ACC112 (cell line): ENCODE measurements at regions not wholly inside any gene's neighbourhood (a gene's known extent, or its start where the extent isn't known, plus 50 kb on each side); places are given as distances from the start of the nearest gene placed in this dataset.

Source experiments
- H2AFZ ChIP-seq: fragments of 200-600 bp; sonication (generic); one replicate; pipeline ENCODE4 v1.6.0; 2017; ENCODE audit warnings: antibody characterized with exemption, low read length; ENCODE audit not compliant: unreplicated experiment
- H3K27ac ChIP-seq: fragments of 200-600 bp; sonication (generic); 2 replicates; pipeline ENCODE4 v1.5.1; 2014; ENCODE audit warnings: low read depth, mild to moderate bottlenecking, antibody characterized with exemption, low read length, moderate library complexity
- H3K27me3 ChIP-seq: fragments of 200-600 bp; sonication (generic); 2 replicates; pipeline ENCODE4 v1.6.1; 2014; ENCODE audit warnings: mild to moderate bottlenecking, antibody characterized with exemption, low read length, moderate library complexity, mixed read lengths; ENCODE audit not compliant: insufficient read depth
- H3K36me3 ChIP-seq: fragments of 200-600 bp; sonication (generic); 2 replicates; pipeline ENCODE4 v1.6.1; 2016; ENCODE audit warnings: mild to moderate bottlenecking, antibody characterized with exemption, low read length, moderate library complexity, mixed read lengths; ENCODE audit not compliant: insufficient read depth
- H3K4me1 ChIP-seq: fragments of 200-600 bp; sonication (generic); one replicate; pipeline ENCODE4 v1.6.1; 2016; ENCODE audit warnings: low read length, mixed read lengths; ENCODE audit not compliant: insufficient read depth, unreplicated experiment, control insufficient read depth
- H3K4me3 ChIP-seq: fragments of 200-600 bp; sonication (generic); 2 replicates; pipeline ENCODE4 v1.5.1; 2014; ENCODE audit warnings: mild to moderate bottlenecking, low read depth, low read length
- H3K79me2 ChIP-seq: fragments of 200-600 bp; sonication (generic); one replicate; pipeline ENCODE4 v1.6.0; 2016; ENCODE audit warnings: low read length; ENCODE audit not compliant: control insufficient read depth, unreplicated experiment, insufficient read depth

DNA sequence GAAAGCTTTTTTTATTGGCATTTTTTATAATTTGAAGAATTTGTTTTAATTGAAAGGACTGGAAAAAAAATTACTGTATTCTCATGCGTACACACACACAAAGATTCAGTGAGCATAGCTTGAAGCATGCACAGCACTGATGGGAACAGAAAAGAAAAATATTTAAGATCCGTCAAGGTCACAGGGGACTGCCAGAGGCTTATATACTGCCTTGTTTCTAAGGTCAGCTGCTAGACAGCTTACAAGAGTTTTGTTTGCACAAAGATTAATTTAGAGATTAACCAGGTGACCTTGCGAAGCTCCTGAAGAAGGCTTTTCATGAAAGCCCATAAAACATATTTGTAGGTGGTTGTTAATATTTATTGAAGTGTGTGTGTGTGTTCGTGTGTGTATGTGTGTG, 396.3 kb downstream of the TRIB2 start:
- Histone ChIP-seq H3K79me2 (no peaks in the 10 kb centered on the region), H3K4me3 (no peak overlapping the region), H3K27me3 (no peaks in the 10 kb centered on the region), H3K36me3 (no peaks in the 10 kb centered on the region), H3K27ac (no peak overlapping the region), H2AFZ (no peak overlapping the region), H3K4me1 (no peaks in the 10 kb centered on the region)

- no peaks in the 10 kb centered on the region for H3K4me1 ChIP-seq
- H3K36me3 ChIP-seq, result no peaks in the 10 kb centered on the region
- H3K79me2 ChIP-seq, result no peaks in the 10 kb centered on the region
- H3K27me3 ChIP-seq, result no peaks in the 10 kb centered on the region
- H3K27ac ChIP-seq, result no peak overlapping the region
- H3K4me3 ChIP-seq, result no peak overlapping the region
- H2AFZ ChIP-seq, result no peak overlapping the region
Observed at GRCh38 chr2:13114391-13114790, 397.7 kb downstream of the TRIB2 start.

GRCh38 chr2:13115643-13116042, 398.9 kb downstream of the TRIB2 start:
- H3K27ac ChIP-seq, result no peak overlapping the region
- H3K36me3 ChIP-seq, result no peaks in the 10 kb centered on the region
- H3K4me3 ChIP-seq, result no peak overlapping the region
- H3K27me3 ChIP-seq, result no peaks in the 10 kb centered on the region
- no peaks in the 10 kb centered on the region for H3K4me1 ChIP-seq
- H3K79me2 ChIP-seq, result no peaks in the 10 kb centered on the region
- H2AFZ ChIP-seq, result no peak overlapping the region

GRCh38 chr2:13121096-13121495, 404.4 kb downstream of the TRIB2 start:
- no peak overlapping the region for H3K4me3 ChIP-seq
- no peak overlapping the region for H2AFZ ChIP-seq
- H3K27me3 ChIP-seq, result no peaks in the 10 kb centered on the region
- no peaks in the 10 kb centered on the region for H3K79me2 ChIP-seq
- H3K27ac ChIP-seq, result no peak overlapping the region
- H3K36me3 ChIP-seq, result no peaks in the 10 kb centered on the region
- H3K4me1 ChIP-seq, result no peaks in the 10 kb centered on the region

GRCh38 chr2:13128139-13128538, 411.4 kb downstream of the TRIB2 start:
- Histone ChIP-seq H3K27ac (no peak overlapping the region), H3K4me3 (no peak overlapping the region), H3K79me2 (no peaks in the 10 kb centered on the region), H2AFZ (no peak overlapping the region), H3K27me3 (0 out of 2 replicates have a peak, but pooled peaks cover 8% of the 10 kb centered on the region), H3K36me3 (no peaks in the 10 kb centered on the region), H3K4me1 (no peaks in the 10 kb centered on the region)

DNA sequence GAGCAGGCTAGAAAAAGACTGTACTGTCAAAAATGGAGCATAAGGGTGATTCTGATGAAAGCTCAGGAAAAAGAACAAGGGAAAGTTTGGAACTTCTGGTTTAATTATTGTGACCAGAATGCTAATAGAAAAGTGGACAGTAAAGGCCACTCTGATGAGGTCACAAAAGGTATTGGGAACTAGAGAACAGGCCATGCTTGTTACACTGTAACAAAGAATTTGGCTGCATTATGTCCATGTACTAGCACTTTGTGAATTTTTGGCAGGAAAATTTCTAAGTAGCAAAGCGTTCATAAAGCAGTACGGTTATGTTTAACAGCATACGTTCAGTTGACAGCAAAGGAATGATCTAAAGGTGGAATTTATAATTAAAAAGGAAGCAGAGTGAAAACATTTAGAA, 418.6 kb downstream of the TRIB2 start:
- Histone ChIP-seq H3K79me2 (no peaks in the 10 kb centered on the region), H3K4me1 (no peaks in the 10 kb centered on the region), H3K36me3 (no peaks in the 10 kb centered on the region), H2AFZ (no peak overlapping the region), H3K27ac (no peak overlapping the region), H3K4me3 (no peak overlapping the region), H3K27me3 (no peaks in the 10 kb centered on the region)

- H3K79me2 ChIP-seq, result no peaks in the 10 kb centered on the region
- H3K27ac ChIP-seq, result no peak overlapping the region
- H3K4me1 ChIP-seq, result no peaks in the 10 kb centered on the region
- H3K36me3 ChIP-seq, result no peaks in the 10 kb centered on the region
- no peak overlapping the region for H2AFZ ChIP-seq
- no peaks in the 10 kb centered on the region for H3K27me3 ChIP-seq
- no peak overlapping the region for H3K4me3 ChIP-seq
Observed at GRCh38 chr2:13135856-13136255, 419.1 kb downstream of the TRIB2 start.

DNA sequence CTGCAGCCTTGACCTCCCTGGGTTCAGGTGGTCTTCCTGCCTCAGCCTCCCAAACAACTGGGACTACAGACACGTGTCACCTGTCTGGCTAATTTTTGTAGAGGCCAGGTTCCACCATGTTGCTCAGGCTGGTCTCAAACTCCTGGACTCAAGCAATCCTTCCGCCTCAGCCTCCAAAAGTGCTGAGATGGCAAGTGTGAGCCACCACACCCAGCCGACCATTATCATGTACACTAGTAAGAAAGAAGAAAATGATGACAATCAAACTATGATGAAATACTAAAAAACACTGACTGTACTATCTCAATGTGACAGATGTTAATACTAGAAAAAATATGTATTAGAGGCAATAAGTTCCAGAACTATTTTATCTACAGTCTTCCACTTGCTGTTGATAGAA, 420.9 kb downstream of the TRIB2 start:
- Histone ChIP-seq H3K79me2 (no peaks in the 10 kb centered on the region), H3K27me3 (no peaks in the 10 kb centered on the region), H3K4me1 (no peaks in the 10 kb centered on the region), H3K4me3 (no peak overlapping the region), H2AFZ (no peak overlapping the region), H3K36me3 (no peaks in the 10 kb centered on the region), H3K27ac (no peak overlapping the region)

GRCh38 chr2:13141315-13141714, 424.6 kb downstream of the TRIB2 start:
- H3K27me3 ChIP-seq, result no peaks in the 10 kb centered on the region
- H3K4me1 ChIP-seq, result no peaks in the 10 kb centered on the region
- no peaks in the 10 kb centered on the region for H3K79me2 ChIP-seq
- H3K4me3 ChIP-seq, result no peak overlapping the region
- no peaks in the 10 kb centered on the region for H3K36me3 ChIP-seq
- H2AFZ ChIP-seq, result no peak overlapping the region
- no peak overlapping the region for H3K27ac ChIP-seq

DNA sequence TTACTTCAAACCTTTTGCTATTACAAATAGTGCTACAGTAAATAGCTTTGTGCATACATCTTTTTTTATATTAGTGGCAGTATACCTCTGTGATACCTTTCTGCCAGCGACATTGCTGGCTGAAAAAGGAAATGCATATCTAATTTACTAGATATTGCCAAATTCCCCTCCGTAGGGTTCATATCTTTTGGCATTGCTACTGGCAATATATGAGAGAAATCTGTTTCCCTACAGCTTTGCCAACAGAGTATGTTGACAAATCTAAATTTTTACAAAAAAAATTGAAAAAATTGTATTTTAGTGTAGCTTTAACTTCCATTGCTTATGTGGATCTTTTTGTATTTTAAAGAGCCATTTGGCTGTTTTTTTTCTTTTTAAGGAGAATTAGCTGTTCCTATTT, 426.7 kb downstream of the TRIB2 start:
- no peaks in the 10 kb centered on the region for H3K36me3 ChIP-seq
- no peaks in the 10 kb centered on the region for H3K79me2 ChIP-seq
- no peak overlapping the region for H3K27ac ChIP-seq
- H3K27me3 ChIP-seq, result no peaks in the 10 kb centered on the region
- H3K4me1 ChIP-seq, result no peaks in the 10 kb centered on the region
- no peak overlapping the region for H3K4me3 ChIP-seq
- H2AFZ ChIP-seq, result no peak overlapping the region

DNA sequence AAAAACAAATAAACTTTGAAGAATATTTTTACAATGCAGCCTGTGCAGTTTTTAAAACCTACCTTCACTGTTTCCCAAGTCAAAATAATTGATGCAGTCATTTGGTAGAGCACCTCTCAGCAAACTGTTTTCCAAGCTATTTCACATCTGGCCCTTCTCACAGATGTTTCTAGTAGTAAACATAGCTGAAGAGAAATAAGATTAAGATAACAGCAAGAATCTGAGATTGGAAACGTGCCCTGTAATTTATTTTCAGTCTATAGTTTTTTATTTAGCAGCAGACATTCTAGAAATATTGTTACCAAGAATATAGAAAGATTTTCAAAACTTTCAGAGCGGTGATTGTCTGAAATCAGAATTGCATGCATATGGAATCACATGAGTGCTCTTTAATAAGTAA, 440.2 kb downstream of the TRIB2 start:
- H3K79me2 ChIP-seq, result no peaks in the 10 kb centered on the region
- no peaks in the 10 kb centered on the region for H3K36me3 ChIP-seq
- H3K4me1 ChIP-seq, result no peaks in the 10 kb centered on the region
- peaks cover 31% of the 10 kb centered on the region; the same call in 1 of the 2 replicates for H3K27me3 ChIP-seq
- no peak overlapping the region for H3K4me3 ChIP-seq
- H3K27ac ChIP-seq, result no peak overlapping the region
- H2AFZ ChIP-seq, result no peak overlapping the region
